Neural cell (in vitro differentiated cells): ENCODE measurements at regions not wholly inside any gene's neighbourhood (a gene's known extent, or its start where the extent isn't known, plus 50 kb on each side); places are given as distances from the start of the nearest gene placed in this dataset.

Source experiments
- CTCF ChIP-seq: fragments of 450-650 bp; IDR thresholded peaks from 2 replicates; pipeline ENCODE4 v1.5.1; 2014; ENCODE audit warnings: antibody characterized with exemption, mild to moderate bottlenecking, moderate library complexity; ENCODE audit not compliant: poor library complexity, severe bottlenecking
- EP300 ChIP-seq: fragments of 450-650 bp; conservative IDR thresholded peaks from 2 replicates; pipeline ENCODE4 v1.6.1; 2014; ENCODE audit warnings: antibody characterized with exemption, mild to moderate bottlenecking, moderate library complexity; ENCODE audit not compliant: poor library complexity, severe bottlenecking
- EZH2 ChIP-seq: fragments of 200-600, 300-800 bp; shearing (Covaris generic), sonication (generic); IDR thresholded peaks from 2 replicates; pipeline ENCODE4 v1.6.1; 2014; ENCODE audit warnings: antibody characterized with exemption, low read length, borderline replicate concordance, mild to moderate bottlenecking; ENCODE audit not compliant: insufficient read depth, poor library complexity, severe bottlenecking
- MXI1 ChIP-seq: fragments of 450-650 bp; conservative IDR thresholded peaks from 2 replicates; pipeline ENCODE4 v1.6.1; 2014; ENCODE audit warnings: antibody characterized with exemption, mild to moderate bottlenecking; ENCODE audit not compliant: poor library complexity, severe bottlenecking
- POLR2AphosphoS5 ChIP-seq: IDR thresholded peaks from 2 replicates; pipeline ENCODE4 v1.6.1; 2012
- RAD21 ChIP-seq: fragments of 450-650 bp; conservative IDR thresholded peaks from 2 replicates; pipeline ENCODE4 v1.6.1; 2014; ENCODE audit warnings: antibody characterized with exemption, mild to moderate bottlenecking, moderate library complexity
- REST ChIP-seq: IDR thresholded peaks from 2 replicates; pipeline ENCODE4 v1.6.1; 2012; ENCODE audit warnings: borderline replicate concordance
- SMC3 ChIP-seq: fragments of 450-650 bp; conservative IDR thresholded peaks from 2 replicates; pipeline ENCODE4 v1.6.1; 2014; ENCODE audit warnings: antibody characterized with exemption, mild to moderate bottlenecking, moderate library complexity; ENCODE audit not compliant: poor library complexity
- TAF1 ChIP-seq: IDR thresholded peaks from 2 replicates; pipeline ENCODE4 v1.6.1; 2012; ENCODE audit warnings: low read depth

DNA sequence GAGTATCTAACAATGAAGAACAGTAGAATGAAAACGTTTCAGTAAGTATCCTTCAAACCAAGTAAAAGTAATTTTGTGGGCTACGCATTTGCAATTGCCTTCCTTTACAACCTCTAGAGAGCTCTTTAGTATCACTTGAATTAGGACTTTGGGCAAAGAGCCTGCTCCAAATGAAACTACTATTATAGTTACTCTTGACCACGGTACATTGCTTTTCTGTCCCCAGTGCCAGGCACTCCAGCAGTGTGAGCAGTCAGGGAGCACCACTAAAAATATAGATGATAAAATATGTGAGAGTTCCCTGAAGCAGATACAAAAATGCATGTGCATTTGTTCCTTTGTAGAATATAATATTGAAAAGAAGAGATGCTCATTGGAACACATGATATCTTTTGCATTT is 450.1 kb upstream of the MANEA start:
- TF ChIP-seq CTCF: no peak
- TF ChIP-seq TAF1: no peak
- TF ChIP-seq MXI1: no peak
- TF ChIP-seq REST: no peak
- TF ChIP-seq EP300: no peak
- no peak for TF ChIP-seq RAD21
- no peak for TF ChIP-seq POLR2AphosphoS5
- no peak for TF ChIP-seq EZH2
- TF ChIP-seq SMC3: no peak
